ENCODE measurements at regions not wholly inside any gene's neighbourhood (a gene's known extent, or its start where the extent isn't known, plus 50 kb on each side); places are given as distances from the start of the nearest gene placed in this dataset.
"Not testable (repeated sequence)": the region's sequence is repeated elsewhere in the genome, so short reads cannot be mapped to it uniquely, and the experiment has no call there.

GRCh38 chr18:47708206-47708605 lies 222.3 kb downstream of the SMAD2 start:
- Histone ChIP-seq H3K27ac (ENCODE audit: low read length) (no peak overlapping the region), H3K4me2 (ENCODE audit: low read length) (no peak overlapping the region), H3K9me3 (ENCODE audit: insufficient read depth, low read length) (no peaks in the 10 kb centered on the region), H2AFZ (ENCODE audit: low read depth, low read length) (no peak overlapping the region), H3K4me1 (ENCODE audit: low read length) (no peaks in the 10 kb centered on the region), H4K20me1 (ENCODE audit: insufficient read depth, low read length) (no peaks in the 10 kb centered on the region), H3K9ac (ENCODE audit: low read length) (no peak overlapping the region), H3K79me2 (ENCODE audit: low read length) (no peaks in the 10 kb centered on the region), H3K27me3 (ENCODE audit: low read depth, low read length) (no peaks in the 10 kb centered on the region), H3K36me3 (replicated peaks; ENCODE audit: low read depth, low read length) (no peaks in the 10 kb centered on the region), H3K4me3 (ENCODE audit: low read length) (no peak overlapping the region)
- no peak for TF ChIP-seq CTCF (IDR thresholded peaks at IDR 0.05; ENCODE audit: low read depth, low read length)
- no peak for TF ChIP-seq EZH2phosphoT487 (IDR thresholded peaks at IDR 0.05; ENCODE audit: low read depth)

- Histone ChIP-seq H3K27ac (ENCODE audit: low read length) (no peak overlapping the region), H3K4me3 (ENCODE audit: low read length) (no peak overlapping the region), H3K27me3 (ENCODE audit: low read depth, low read length) (peaks cover 13% of the 10 kb centered on the region), H3K9me3 (ENCODE audit: insufficient read depth, low read length) (no peaks in the 10 kb centered on the region), H3K36me3 (replicated peaks; ENCODE audit: low read depth, low read length) (no peaks in the 10 kb centered on the region), H3K9ac (ENCODE audit: low read length) (no peak overlapping the region), H3K79me2 (ENCODE audit: low read length) (no peaks in the 10 kb centered on the region), H3K4me2 (ENCODE audit: low read length) (no peak overlapping the region), H3K4me1 (ENCODE audit: low read length) (no peaks in the 10 kb centered on the region), H2AFZ (ENCODE audit: low read depth, low read length) (no peak overlapping the region), H4K20me1 (ENCODE audit: insufficient read depth, low read length) (no peaks in the 10 kb centered on the region)
- no peak for TF ChIP-seq EZH2phosphoT487 (IDR thresholded peaks at IDR 0.05; ENCODE audit: low read depth)
- no peak for TF ChIP-seq CTCF (IDR thresholded peaks at IDR 0.05; ENCODE audit: low read depth, low read length)
Measured at GRCh38 chr18:47701134-47701533, 229.3 kb downstream of the SMAD2 start.

- H3K36me3 ChIP-seq (replicated peaks; ENCODE audit: low read depth, low read length) = no peaks in the 10 kb centered on the region
- no peak overlapping the region for H3K4me3 ChIP-seq (ENCODE audit: low read length)
- no peak overlapping the region for H2AFZ ChIP-seq (ENCODE audit: low read depth, low read length)
- H3K79me2 ChIP-seq (ENCODE audit: low read length) = no peaks in the 10 kb centered on the region
- no peak overlapping the region for H3K4me2 ChIP-seq (ENCODE audit: low read length)
- H3K27ac ChIP-seq (ENCODE audit: low read length) = no peak overlapping the region
- H3K27me3 ChIP-seq (ENCODE audit: low read depth, low read length) = peaks cover 20% of the 10 kb centered on the region
- no peaks in the 10 kb centered on the region for H3K9me3 ChIP-seq (ENCODE audit: insufficient read depth, low read length)
- H4K20me1 ChIP-seq (ENCODE audit: insufficient read depth, low read length) = no peaks in the 10 kb centered on the region
- no peak overlapping the region for H3K9ac ChIP-seq (ENCODE audit: low read length)
- H3K4me1 ChIP-seq (ENCODE audit: low read length) = no peaks in the 10 kb centered on the region
- TF ChIP-seq EZH2phosphoT487 (IDR thresholded peaks at IDR 0.05; ENCODE audit: low read depth) (no peak), CTCF (IDR thresholded peaks at IDR 0.05; ENCODE audit: low read depth, low read length) (no peak)
Measured at GRCh38 chr18:47696870-47697269, 233.6 kb downstream of the SMAD2 start.

GRCh38 chr18:47691611-47692010 lies 238.8 kb downstream of the SMAD2 start:
- Histone ChIP-seq H3K4me1 (ENCODE audit: low read length) (no peaks in the 10 kb centered on the region), H3K9me3 (ENCODE audit: insufficient read depth, low read length) (no peaks in the 10 kb centered on the region), H3K9ac (ENCODE audit: low read length) (no peak overlapping the region), H2AFZ (ENCODE audit: low read depth, low read length) (no peak overlapping the region), H3K27me3 (ENCODE audit: low read depth, low read length) (peaks cover 7% of the 10 kb centered on the region; the same call in 1 of the 2 replicates), H3K79me2 (ENCODE audit: low read length) (no peaks in the 10 kb centered on the region), H3K27ac (ENCODE audit: low read length) (no peak overlapping the region), H4K20me1 (ENCODE audit: insufficient read depth, low read length) (no peaks in the 10 kb centered on the region), H3K4me3 (ENCODE audit: low read length) (no peak overlapping the region), H3K4me2 (ENCODE audit: low read length) (no peak overlapping the region), H3K36me3 (replicated peaks; ENCODE audit: low read depth, low read length) (no peaks in the 10 kb centered on the region)
- TF ChIP-seq CTCF (IDR thresholded peaks at IDR 0.05; ENCODE audit: low read depth, low read length) = no peak
- no peak for TF ChIP-seq EZH2phosphoT487 (IDR thresholded peaks at IDR 0.05; ENCODE audit: low read depth)

- H3K36me3 ChIP-seq (replicated peaks; ENCODE audit: low read depth, low read length); H3K4me3 ChIP-seq (ENCODE audit: low read length): not testable (repeated sequence)
Measured at GRCh38 chr18:47690778-47691177, 239.7 kb downstream of the SMAD2 start.

More at GRCh38 chr18:47690778-47691177, 239.7 kb downstream of the SMAD2 start:
- not testable (repeated sequence) for H3K9ac ChIP-seq (ENCODE audit: low read length); H2AFZ ChIP-seq (ENCODE audit: low read depth, low read length); H3K79me2 ChIP-seq (ENCODE audit: low read length); H3K4me1 ChIP-seq (ENCODE audit: low read length); H3K27ac ChIP-seq (ENCODE audit: low read length); H3K9me3 ChIP-seq (ENCODE audit: insufficient read depth, low read length); H3K4me2 ChIP-seq (ENCODE audit: low read length); H4K20me1 ChIP-seq (ENCODE audit: insufficient read depth, low read length); H3K27me3 ChIP-seq (ENCODE audit: low read depth, low read length)
